ENCODE measurements at regions not wholly inside any gene's neighbourhood (a gene's known extent, or its start where the extent isn't known, plus 50 kb on each side); places are given as distances from the start of the nearest gene placed in this dataset.

DNA sequence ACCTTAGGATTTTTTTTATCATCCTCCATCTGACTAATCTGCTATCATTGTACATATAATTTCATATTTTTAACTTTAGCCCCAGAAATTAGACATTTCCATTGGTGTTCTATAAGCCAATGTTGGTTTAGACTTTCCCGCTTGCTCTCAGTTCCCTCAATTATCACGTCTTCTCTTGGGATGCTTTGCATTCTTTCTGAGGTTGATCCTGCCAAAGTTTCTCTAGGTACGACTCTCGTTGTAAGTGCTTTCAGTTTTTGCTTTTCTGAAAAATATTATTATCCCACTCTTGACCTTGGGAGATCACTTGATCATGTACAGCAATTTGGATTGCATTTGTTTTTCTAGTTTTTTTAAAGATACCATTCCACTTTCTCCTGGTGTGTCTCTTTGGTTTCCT lies 270.2 kb downstream of the IRS2 start:
- TF ChIP-seq, protein P1, sequence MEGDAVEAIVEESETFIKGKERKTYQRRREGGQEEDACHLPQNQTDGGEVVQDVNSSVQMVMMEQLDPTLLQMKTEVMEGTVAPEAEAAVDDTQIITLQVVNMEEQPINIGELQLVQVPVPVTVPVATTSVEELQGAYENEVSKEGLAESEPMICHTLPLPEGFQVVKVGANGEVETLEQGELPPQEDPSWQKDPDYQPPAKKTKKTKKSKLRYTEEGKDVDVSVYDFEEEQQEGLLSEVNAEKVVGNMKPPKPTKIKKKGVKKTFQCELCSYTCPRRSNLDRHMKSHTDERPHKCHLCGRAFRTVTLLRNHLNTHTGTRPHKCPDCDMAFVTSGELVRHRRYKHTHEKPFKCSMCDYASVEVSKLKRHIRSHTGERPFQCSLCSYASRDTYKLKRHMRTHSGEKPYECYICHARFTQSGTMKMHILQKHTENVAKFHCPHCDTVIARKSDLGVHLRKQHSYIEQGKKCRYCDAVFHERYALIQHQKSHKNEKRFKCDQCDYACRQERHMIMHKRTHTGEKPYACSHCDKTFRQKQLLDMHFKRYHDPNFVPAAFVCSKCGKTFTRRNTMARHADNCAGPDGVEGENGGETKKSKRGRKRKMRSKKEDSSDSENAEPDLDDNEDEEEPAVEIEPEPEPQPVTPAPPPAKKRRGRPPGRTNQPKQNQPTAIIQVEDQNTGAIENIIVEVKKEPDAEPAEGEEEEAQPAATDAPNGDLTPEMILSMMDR (conservative IDR thresholded peaks at IDR 0.05): no peak
- no peak for TF ChIP-seq EZH2 (IDR thresholded peaks at IDR 0.05; ENCODE audit: low read depth)
